HFFc6 (cell line): ENCODE measurements at regions not wholly inside any gene's neighbourhood (a gene's known extent, or its start where the extent isn't known, plus 50 kb on each side); places are given as distances from the start of the nearest gene placed in this dataset.

Source experiments
- DNase-seq: peaks from one replicate; pipeline ENCODE4 v3.0.0-alpha.2; 2018
- H3K27ac Mint-ChIP-seq: 2 replicates; pipeline ENCODE4 v1.8.0; 2020; ENCODE audit warnings: mild to moderate bottlenecking, mixed read lengths
- H3K27me3 Mint-ChIP-seq: 2 replicates; pipeline ENCODE4 v1.8.0; 2021; ENCODE audit warnings: mild to moderate bottlenecking, moderate library complexity, mixed read lengths; ENCODE audit not compliant: insufficient read depth
- H3K36me3 Mint-ChIP-seq: 2 replicates; pipeline ENCODE4 v1.8.0; 2021; ENCODE audit warnings: low read depth, mixed read lengths
- H3K4me1 Mint-ChIP-seq: 2 replicates; pipeline ENCODE4 v1.8.0; 2020; ENCODE audit warnings: low read depth, mixed read lengths
- H3K4me3 Mint-ChIP-seq: 2 replicates; pipeline ENCODE4 v1.8.0; 2020; ENCODE audit warnings: mild to moderate bottlenecking, moderate library complexity, mixed read lengths
- H3K9me3 Mint-ChIP-seq: 2 replicates; pipeline ENCODE4 v1.8.0; 2020; ENCODE audit warnings: mild to moderate bottlenecking, mixed read lengths
- TF ChIP-seq, protein P1 (sequence below): fragments of 200-600 bp; sonication (generic); IDR thresholded peaks from 2 replicates; pipeline ENCODE4 v1.5.0; 2021; ENCODE audit warnings: antibody characterized with exemption, mild to moderate bottlenecking

GRCh38 chr3:17848102-17848501 lies 105.7 kb upstream of the TBC1D5 start:
- no peak overlapping the region for H3K27ac Mint-ChIP-seq
- no peaks in the 10 kb centered on the region for H3K36me3 Mint-ChIP-seq
- H3K27me3 Mint-ChIP-seq, result peaks cover 2% of the 10 kb centered on the region
- H3K4me1 Mint-ChIP-seq, result peaks cover 41% of the 10 kb centered on the region
- no peaks in the 10 kb centered on the region; the same call in 1 of the 2 replicates for H3K9me3 Mint-ChIP-seq
- no peak for DNase-seq
- no peak overlapping the region for H3K4me3 Mint-ChIP-seq
- TF ChIP-seq, protein P1, sequence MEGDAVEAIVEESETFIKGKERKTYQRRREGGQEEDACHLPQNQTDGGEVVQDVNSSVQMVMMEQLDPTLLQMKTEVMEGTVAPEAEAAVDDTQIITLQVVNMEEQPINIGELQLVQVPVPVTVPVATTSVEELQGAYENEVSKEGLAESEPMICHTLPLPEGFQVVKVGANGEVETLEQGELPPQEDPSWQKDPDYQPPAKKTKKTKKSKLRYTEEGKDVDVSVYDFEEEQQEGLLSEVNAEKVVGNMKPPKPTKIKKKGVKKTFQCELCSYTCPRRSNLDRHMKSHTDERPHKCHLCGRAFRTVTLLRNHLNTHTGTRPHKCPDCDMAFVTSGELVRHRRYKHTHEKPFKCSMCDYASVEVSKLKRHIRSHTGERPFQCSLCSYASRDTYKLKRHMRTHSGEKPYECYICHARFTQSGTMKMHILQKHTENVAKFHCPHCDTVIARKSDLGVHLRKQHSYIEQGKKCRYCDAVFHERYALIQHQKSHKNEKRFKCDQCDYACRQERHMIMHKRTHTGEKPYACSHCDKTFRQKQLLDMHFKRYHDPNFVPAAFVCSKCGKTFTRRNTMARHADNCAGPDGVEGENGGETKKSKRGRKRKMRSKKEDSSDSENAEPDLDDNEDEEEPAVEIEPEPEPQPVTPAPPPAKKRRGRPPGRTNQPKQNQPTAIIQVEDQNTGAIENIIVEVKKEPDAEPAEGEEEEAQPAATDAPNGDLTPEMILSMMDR, result no peak

- Mint-ChIP-seq H3K4me3 (no peak overlapping the region), H3K4me1 (peaks cover 41% of the 10 kb centered on the region), H3K9me3 (no peaks in the 10 kb centered on the region; the same call in 1 of the 2 replicates), H3K27ac (no peak overlapping the region), H3K36me3 (no peaks in the 10 kb centered on the region), H3K27me3 (peaks cover 2% of the 10 kb centered on the region)
- TF ChIP-seq, protein P1, result no peak
- DNase-seq, result no peak
Measured at GRCh38 chr3:17847156-17847555, 104.7 kb upstream of the TBC1D5 start.

- H3K27me3 Mint-ChIP-seq, result peaks cover 2% of the 10 kb centered on the region
- peak overlapping the region; percentile 41; the same call in 1 of the 2 replicates for H3K27ac Mint-ChIP-seq
- no peaks in the 10 kb centered on the region for H3K36me3 Mint-ChIP-seq
- peaks cover 40% of the 10 kb centered on the region for H3K4me1 Mint-ChIP-seq
- 0 out of 2 replicates have a peak overlapping the region, but pooled peaks have one; percentile 11 for H3K4me3 Mint-ChIP-seq
- no peaks in the 10 kb centered on the region; the same call in 1 of the 2 replicates for H3K9me3 Mint-ChIP-seq
- DNase-seq, result peak; percentile 62
- TF ChIP-seq, protein P1, result no peak
Measured at GRCh38 chr3:17846466-17846865, 104.0 kb upstream of the TBC1D5 start.

GRCh38 chr3:17845026-17845812 lies 102.8 kb upstream of the TBC1D5 start:
- Mint-ChIP-seq H3K27me3 (peaks cover 2% of the 10 kb centered on the region), H3K27ac (no peak overlapping the region), H3K9me3 (no peaks in the 10 kb centered on the region; the same call in 1 of the 2 replicates), H3K36me3 (no peaks in the 10 kb centered on the region), H3K4me3 (no peak overlapping the region), H3K4me1 (peaks cover 27% of the 10 kb centered on the region)
- DNase-seq, result no peak
- TF ChIP-seq, protein P1, result no peak

DNA sequence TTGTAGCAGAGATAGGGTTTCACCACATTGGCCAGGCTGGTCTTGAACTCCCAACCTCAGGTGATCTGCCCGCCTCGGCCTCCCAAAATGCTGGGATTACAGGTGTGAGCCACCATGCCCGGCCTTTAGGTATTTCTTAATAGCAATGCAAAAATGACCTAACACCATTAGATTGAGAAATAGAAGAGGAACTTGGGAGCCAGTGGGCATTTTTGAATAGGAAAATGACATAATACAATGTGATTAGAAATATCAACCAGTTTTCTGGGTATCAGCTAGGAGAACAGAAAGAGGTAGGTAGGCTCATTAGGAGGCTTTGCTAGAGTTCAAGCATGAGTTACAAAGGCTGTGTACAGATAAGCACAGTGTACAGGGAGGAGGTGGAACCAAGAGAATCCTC lies 101.8 kb upstream of the TBC1D5 start:
- Mint-ChIP-seq H3K4me3 (no peak overlapping the region), H3K36me3 (no peaks in the 10 kb centered on the region)
- TF ChIP-seq, protein P1, result no peak

More for the DNA sequence above, 101.8 kb upstream of the TBC1D5 start:
- DNase-seq, result no peak
- peaks cover 2% of the 10 kb centered on the region for H3K27me3 Mint-ChIP-seq
- no peaks in the 10 kb centered on the region; the same call in 1 of the 2 replicates for H3K9me3 Mint-ChIP-seq
- H3K4me1 Mint-ChIP-seq, result peaks cover 24% of the 10 kb centered on the region
- H3K27ac Mint-ChIP-seq, result no peak overlapping the region
